ENCODE measurements at regions not wholly inside any gene's neighbourhood (a gene's known extent, or its start where the extent isn't known, plus 50 kb on each side); places are given as distances from the start of the nearest gene placed in this dataset.

- in situ Hi-C loops (cut with HindIII; ENCODE audit: low sequenced_read_pairs), result no loop called here
Observed at GRCh38 chr11:116144387-116144958, 628.3 kb downstream of the BUD13 start.

- in situ Hi-C loops (cut with HindIII; ENCODE audit: low sequenced_read_pairs), result no loop called here
Observed at GRCh38 chr11:116138280-116138679, 634.1 kb upstream of the CADM1 start.

GRCh38 chr11:116137753-116138152 is 633.5 kb upstream of the CADM1 start:
- in situ Hi-C loops (cut with HindIII; ENCODE audit: low sequenced_read_pairs), result no loop called here

- in situ Hi-C loops (cut with HindIII; ENCODE audit: low sequenced_read_pairs), result no loop called here
Observed at GRCh38 chr11:116136987-116137674, 632.9 kb upstream of the CADM1 start.

DNA sequence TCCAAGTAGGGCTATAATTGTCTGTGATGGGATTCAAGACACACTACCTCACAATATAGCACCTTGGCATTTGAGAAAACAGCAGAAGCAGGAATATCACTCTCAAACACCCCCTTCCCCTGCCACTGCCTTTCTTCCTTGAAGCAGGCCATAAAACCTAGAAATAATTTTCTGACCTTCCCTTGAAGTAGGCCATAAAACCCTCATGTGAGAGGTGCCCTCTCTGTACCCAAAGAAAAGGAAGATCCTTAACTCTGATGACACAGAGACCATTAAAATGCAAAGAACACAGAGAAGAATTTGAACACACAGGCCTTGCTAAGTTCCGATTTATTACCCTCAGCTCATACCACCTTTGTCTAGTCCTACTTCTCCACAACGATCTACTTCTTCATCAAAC is 631.7 kb upstream of the CADM1 start:
- in situ Hi-C loops (cut with HindIII; ENCODE audit: low sequenced_read_pairs), result no loop called here

- in situ Hi-C loops (cut with HindIII; ENCODE audit: low sequenced_read_pairs), result no loop called here
Observed at GRCh38 chr11:116134450-116134849, 630.2 kb upstream of the CADM1 start.

GRCh38 chr11:116132273-116132978 is 628.2 kb upstream of the CADM1 start:
- in situ Hi-C loops (cut with HindIII; ENCODE audit: low sequenced_read_pairs), result no loop called here

- in situ Hi-C loops (cut with HindIII; ENCODE audit: low sequenced_read_pairs), result no loop called here
Observed at GRCh38 chr11:116130122-116130521, 625.9 kb upstream of the CADM1 start.

GRCh38 chr11:116129456-116129855 is 625.2 kb upstream of the CADM1 start:
- in situ Hi-C loops (cut with HindIII; ENCODE audit: low sequenced_read_pairs), result no loop called here

GRCh38 chr11:116126562-116126961 is 622.3 kb upstream of the CADM1 start:
- in situ Hi-C loops (cut with HindIII; ENCODE audit: low sequenced_read_pairs), result no loop called here

DNA sequence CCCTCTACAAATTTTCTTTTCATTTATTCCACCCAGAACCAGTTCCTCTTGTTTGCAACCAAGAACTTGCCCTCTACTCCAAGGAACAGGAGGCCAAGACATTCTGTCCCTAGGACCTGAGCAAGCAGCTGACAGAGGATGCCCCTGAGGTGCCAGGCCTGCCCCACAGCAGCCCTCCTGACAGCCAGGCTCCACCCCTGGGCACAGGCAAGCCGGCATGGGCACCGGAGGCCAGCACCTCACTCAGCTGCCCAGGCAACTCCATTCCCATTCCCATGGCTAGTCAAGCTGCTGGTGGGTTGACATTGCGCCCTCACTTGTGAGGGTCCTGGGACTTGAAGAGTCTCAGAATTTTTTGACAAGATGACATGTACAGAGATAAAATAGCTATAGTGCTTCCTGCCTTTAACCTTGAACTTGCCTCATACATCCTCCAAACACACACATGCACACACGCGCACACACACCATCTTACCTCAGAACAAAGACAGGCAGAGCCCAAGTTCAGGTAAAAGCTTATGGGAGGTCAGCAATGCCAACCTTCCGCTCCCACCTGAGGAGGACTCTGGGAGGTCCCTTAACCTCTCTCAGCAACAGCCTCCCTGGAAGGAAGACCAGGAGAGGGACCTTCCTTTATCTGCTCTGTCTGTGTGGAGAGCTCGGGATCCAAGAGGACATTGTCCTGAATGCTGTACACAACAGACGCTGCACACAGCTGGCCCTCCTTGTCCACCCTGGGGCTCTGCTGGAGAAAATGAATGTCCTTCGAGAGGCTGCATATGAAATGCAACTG is 620.9 kb upstream of the CADM1 start:
- in situ Hi-C loops (cut with HindIII; ENCODE audit: low sequenced_read_pairs), result no loop called here

DNA sequence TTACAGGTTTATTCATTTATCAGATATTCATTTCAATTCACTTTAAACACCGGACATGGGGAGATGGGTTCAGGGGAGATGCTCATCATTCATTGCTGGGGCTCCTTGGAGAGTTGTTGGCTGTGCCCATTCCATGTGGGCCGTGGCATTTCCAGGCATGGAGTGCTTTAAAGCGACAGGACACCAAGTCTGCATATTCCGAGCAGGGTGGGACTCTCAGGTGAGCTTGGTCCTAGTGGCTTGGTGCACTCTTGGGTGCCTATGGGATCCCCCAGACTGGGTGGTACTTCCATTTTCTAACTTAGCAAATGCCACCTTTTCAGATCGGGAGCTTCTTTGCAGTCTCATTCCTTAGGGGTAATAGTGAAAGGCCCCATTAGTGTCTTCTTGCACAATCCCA is 619.5 kb upstream of the CADM1 start:
- in situ Hi-C loops (cut with HindIII; ENCODE audit: low sequenced_read_pairs), result no loop called here

- in situ Hi-C loops (cut with HindIII; ENCODE audit: low sequenced_read_pairs), result no loop called here
Observed at GRCh38 chr11:116122697-116123472, 618.7 kb upstream of the CADM1 start.

DNA sequence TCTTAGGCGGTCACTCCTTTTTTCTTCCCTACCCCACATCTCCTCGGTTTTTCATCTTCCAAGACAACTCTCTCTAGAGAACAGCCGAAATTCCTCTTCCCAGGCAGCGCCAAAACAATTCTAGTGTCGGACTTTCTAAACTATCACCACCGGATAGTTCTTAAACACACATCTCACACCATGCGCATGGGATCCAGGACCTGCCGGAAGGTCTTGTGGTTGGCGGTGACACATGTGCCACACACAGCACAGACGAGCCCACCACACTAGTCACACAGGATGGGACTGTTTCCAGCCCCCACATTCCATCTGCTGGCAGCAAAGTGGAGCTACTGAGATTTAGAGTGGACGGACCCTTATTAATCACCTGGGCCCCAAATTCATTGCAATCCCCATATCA is 614.9 kb upstream of the CADM1 start:
- in situ Hi-C loops (cut with HindIII; ENCODE audit: low sequenced_read_pairs), result no loop called here

DNA sequence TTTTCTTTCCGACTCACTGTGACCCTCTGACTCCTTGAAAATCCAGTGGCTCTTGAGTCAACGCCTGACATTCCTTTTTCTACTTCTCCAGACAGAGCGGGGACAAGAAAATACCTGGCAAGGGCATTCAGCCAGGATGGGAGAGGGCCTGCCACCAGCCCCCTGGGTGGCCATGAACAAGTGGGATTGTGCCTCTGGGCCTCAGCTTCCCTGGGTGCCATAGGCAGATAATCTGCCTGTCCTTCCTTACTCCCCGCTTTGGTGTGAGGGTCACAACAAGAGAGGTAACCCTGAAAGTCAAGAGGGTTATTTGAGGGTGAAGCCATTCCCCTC is 613.9 kb upstream of the CADM1 start:
- in situ Hi-C loops (cut with HindIII; ENCODE audit: low sequenced_read_pairs), result no loop called here

DNA sequence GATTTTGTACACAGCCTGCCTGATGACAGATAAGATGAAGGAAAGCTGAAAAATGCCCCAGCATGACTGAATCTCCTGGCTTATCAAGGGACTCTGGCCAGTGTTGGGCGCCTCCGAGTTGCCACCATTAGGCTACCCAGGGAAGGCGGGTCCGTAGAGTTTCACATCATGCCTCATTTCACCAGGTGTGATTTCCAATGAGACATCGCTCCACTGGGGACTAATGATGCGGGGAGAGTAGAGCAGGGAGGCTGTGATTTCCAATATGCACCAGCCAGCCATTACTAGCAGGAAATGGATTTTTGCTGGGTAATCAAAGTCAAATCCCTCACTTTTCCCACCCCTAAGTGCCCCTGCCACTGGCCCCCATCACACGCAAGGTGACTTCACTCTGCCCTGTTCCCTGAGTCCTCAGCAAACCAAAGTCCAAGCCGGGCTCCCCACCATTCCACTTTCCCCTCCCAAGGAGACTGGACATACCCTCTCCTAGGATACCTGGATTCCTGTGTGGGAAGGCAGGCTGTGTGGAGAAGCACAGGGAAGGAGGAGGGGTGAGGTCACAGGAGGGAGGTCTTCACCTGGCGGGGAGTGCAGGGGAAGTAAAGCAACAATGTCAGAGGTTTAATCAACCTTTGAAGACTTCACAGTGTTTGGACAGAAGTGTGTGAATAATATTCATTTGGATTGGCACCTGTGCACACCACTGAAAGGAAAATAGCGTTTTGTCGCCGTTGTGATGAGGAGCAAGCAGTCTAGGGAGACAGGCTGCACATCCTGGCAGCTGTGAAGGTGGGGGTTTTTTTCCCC is 613.3 kb upstream of the CADM1 start:
- in situ Hi-C loops (cut with HindIII; ENCODE audit: low sequenced_read_pairs), result no loop called here

GRCh38 chr11:116115801-116116200 is 611.6 kb upstream of the CADM1 start:
- in situ Hi-C loops (cut with HindIII; ENCODE audit: low sequenced_read_pairs), result no loop called here

- in situ Hi-C loops (cut with HindIII; ENCODE audit: low sequenced_read_pairs), result no loop called here
Observed at GRCh38 chr11:116114198-116114651, 610.0 kb upstream of the CADM1 start.

- in situ Hi-C loops (cut with HindIII; ENCODE audit: low sequenced_read_pairs), result no loop called here
Observed at GRCh38 chr11:116112087-116112935, 608.1 kb upstream of the CADM1 start.

Measured in endothelial cell of hepatic sinusoid (primary cell).